WTC11 (cell line): ENCODE measurements at regions not wholly inside any gene's neighbourhood (a gene's known extent, or its start where the extent isn't known, plus 50 kb on each side); places are given as distances from the start of the nearest gene placed in this dataset.

ENCODE experiments used
- ATAC-seq: fragments of 200-7000 bp; cut with Tn5 transposase; 2 replicates; pipeline ENCODE4 v1.10.0; 2021; ENCODE audit warnings: mild to moderate bottlenecking, moderate library complexity
- CTCF ChIA-PET: fragments of 300-600 bp; sonication (Branson Sonifier 250); formaldehyde crosslinking; loops from one replicate; lab custom pipeline; 2021; ENCODE audit warnings: antibody characterized with exemption; lab: Charles Lee
- POLR2A ChIA-PET: fragments of 350-600 bp; sonication (Branson Sonifier 250); formaldehyde crosslinking; loops from one replicate; lab custom pipeline; 2021; ENCODE audit warnings: antibody characterized with exemption; lab: Charles Lee
- DNase-seq: peaks from one replicate; pipeline ENCODE4 v3.0.0; 2021; ENCODE audit warnings: low spot score
- H3K27ac Mint-ChIP-seq: 2 replicates; pipeline ENCODE4 v1.8.0; 2021; ENCODE audit warnings: mixed read lengths
- H3K27me3 Mint-ChIP-seq: 2 replicates; pipeline ENCODE4 v1.8.0; 2021; ENCODE audit warnings: low read depth, mild to moderate bottlenecking, moderate library complexity, mixed read lengths
- H3K36me3 Mint-ChIP-seq: 2 replicates; pipeline ENCODE4 v1.8.0; 2021; ENCODE audit warnings: mixed read lengths
- H3K4me1 Mint-ChIP-seq: 2 replicates; pipeline ENCODE4 v1.8.0; 2022; ENCODE audit warnings: mixed read lengths
- H3K4me3 Mint-ChIP-seq: 2 replicates; pipeline ENCODE4 v1.8.0; 2021; ENCODE audit warnings: mild to moderate bottlenecking, moderate library complexity, mixed read lengths
- H3K9me3 Mint-ChIP-seq: 2 replicates; pipeline ENCODE4 v1.8.0; 2021; ENCODE audit warnings: mixed read lengths
- AFF4 ChIP-seq: sonication (generic); formaldehyde crosslinking; IDR thresholded peaks from 2 replicates; pipeline ENCODE4 v1.8.1; 2023; ENCODE audit warnings: mild to moderate bottlenecking, missing genetic modification reagents, borderline replicate concordance
- ATF1 ChIP-seq: sonication (generic); formaldehyde crosslinking; IDR thresholded peaks from 2 replicates; pipeline ENCODE4 v1.8.1; 2023; ENCODE audit warnings: mild to moderate bottlenecking, moderate library complexity, missing genetic modification reagents
- ATF2 ChIP-seq: sonication (generic); formaldehyde crosslinking; IDR thresholded peaks from 2 replicates; pipeline ENCODE4 v1.8.1; 2022; ENCODE audit warnings: low read depth, missing genetic modification reagents, borderline replicate concordance
- ATF3 ChIP-seq: sonication (generic); formaldehyde crosslinking; conservative IDR thresholded peaks from 2 replicates; pipeline ENCODE4 v1.8.1; 2022; ENCODE audit warnings: mild to moderate bottlenecking, missing genetic modification reagents
- CREB1 ChIP-seq: sonication (generic); formaldehyde crosslinking; IDR thresholded peaks from 2 replicates; pipeline ENCODE4 v1.8.0; 2023; ENCODE audit warnings: mild to moderate bottlenecking, missing genetic modification reagents
- E2F1 ChIP-seq: sonication (generic); formaldehyde crosslinking; IDR thresholded peaks from 2 replicates; pipeline ENCODE4 v1.8.0; 2022; ENCODE audit warnings: mild to moderate bottlenecking, missing genetic modification reagents
- EMX1 ChIP-seq: fragments of 250-450 bp; sonication (Bioruptor Pico); IDR thresholded peaks from 2 replicates; pipeline ENCODE4 v1.8.0; 2021; ENCODE audit warnings: mild to moderate bottlenecking
- FOXP1 ChIP-seq: sonication (generic); formaldehyde crosslinking; IDR thresholded peaks from 2 replicates; pipeline ENCODE4 v1.8.0; 2022; ENCODE audit warnings: missing genetic modification reagents, mild to moderate bottlenecking, moderate library complexity, borderline replicate concordance
- HMGA2 ChIP-seq: fragments of 250-450 bp; sonication (Bioruptor Pico); IDR thresholded peaks from 2 replicates; pipeline ENCODE4 v1.4.0; 2021; ENCODE audit warnings: mild to moderate bottlenecking, moderate library complexity
- HMGXB4 ChIP-seq: sonication (generic); formaldehyde crosslinking; IDR thresholded peaks from 2 replicates; pipeline ENCODE4 v1.8.1; 2023; ENCODE audit warnings: mild to moderate bottlenecking, moderate library complexity, missing genetic modification reagents
- KAT7 ChIP-seq: sonication (generic); formaldehyde crosslinking; IDR thresholded peaks from 2 replicates; pipeline ENCODE4 v1.8.1; 2023; ENCODE audit warnings: missing genetic modification reagents, mild to moderate bottlenecking, borderline replicate concordance
- MYBL2 ChIP-seq: sonication (generic); formaldehyde crosslinking; IDR thresholded peaks from 2 replicates; pipeline ENCODE4 v1.8.1; 2023; ENCODE audit warnings: mild to moderate bottlenecking, moderate library complexity, missing genetic modification reagents
- OVOL2 ChIP-seq: fragments of 250-450 bp; sonication (Bioruptor Pico); IDR thresholded peaks from 2 replicates; pipeline ENCODE4 v1.9.0; 2021; ENCODE audit warnings: mild to moderate bottlenecking, borderline replicate concordance
- SOX15 ChIP-seq: fragments of 250-450 bp; sonication (Bioruptor Pico); IDR thresholded peaks from 2 replicates; pipeline ENCODE4 v1.9.0; 2021; ENCODE audit warnings: mild to moderate bottlenecking
- TCF7 ChIP-seq: sonication (generic); formaldehyde crosslinking; IDR thresholded peaks from 2 replicates; pipeline ENCODE4 v1.8.0; 2022; ENCODE audit warnings: mild to moderate bottlenecking, low read depth, missing genetic modification reagents, moderate library complexity
- TP53 ChIP-seq: sonication (generic); formaldehyde crosslinking; IDR thresholded peaks from 2 replicates; pipeline ENCODE4 v1.8.1; 2023; ENCODE audit warnings: mild to moderate bottlenecking, missing genetic modification reagents
- ZNF281 ChIP-seq: sonication (generic); formaldehyde crosslinking; IDR thresholded peaks from 2 replicates; pipeline ENCODE4 v1.8.0; 2023; ENCODE audit warnings: mild to moderate bottlenecking, missing genetic modification reagents
- ZNF416 ChIP-seq: fragments of 250-450 bp; sonication (Bioruptor Pico); IDR thresholded peaks from 2 replicates; pipeline ENCODE4 v1.9.0; 2021; ENCODE audit warnings: mild to moderate bottlenecking, inconsistent platforms
- ZNF512 ChIP-seq: sonication (generic); formaldehyde crosslinking; IDR thresholded peaks from 2 replicates; pipeline ENCODE4 v1.8.1; 2022; ENCODE audit warnings: missing genetic modification reagents, borderline replicate concordance

- TF ChIP-seq EMX1 (CRISPR knock-in tag) (no peak), FOXP1 (CRISPR knock-in tag) (no peak), HMGXB4 (CRISPR knock-in tag) (no peak)
Observed at GRCh38 chr15:54808321-54808720, 388.4 kb downstream of the RSL24D1 start (continued).

- ATAC-seq (no peak), DNase-seq (no peak)
- ChIA-PET POLR2A (no interaction called here), CTCF (no interaction called here)
- no peaks in the 10 kb centered on the region for H3K4me1 Mint-ChIP-seq
- no peak overlapping the region for H3K27ac Mint-ChIP-seq
- TF ChIP-seq ZNF512 (no peak), ATF1 (CRISPR knock-in tag) (no peak), ATF2 (CRISPR knock-in tag) (no peak), TP53 (CRISPR knock-in tag) (no peak), MYBL2 (CRISPR knock-in tag) (no peak), OVOL2 (no peak), TCF7 (CRISPR knock-in tag) (no peak), SOX15 (CRISPR knock-in tag) (no peak), ZNF416 (CRISPR knock-in tag) (no peak), HMGA2 (CRISPR knock-in tag) (no peak), ATF3 (CRISPR knock-in tag) (no peak), CREB1 (CRISPR knock-in tag) (no peak), ZNF281 (CRISPR knock-in tag) (no peak), E2F1 (CRISPR knock-in tag) (no peak), AFF4 (CRISPR knock-in tag) (no peak), KAT7 (CRISPR knock-in tag) (no peak)
- H3K27me3 Mint-ChIP-seq: no peaks in the 10 kb centered on the region
- no peaks in the 10 kb centered on the region for H3K36me3 Mint-ChIP-seq
- no peak overlapping the region for H3K4me3 Mint-ChIP-seq
- no peaks in the 10 kb centered on the region for H3K9me3 Mint-ChIP-seq
Observed at GRCh38 chr15:54803987-54804386, 392.8 kb downstream of the RSL24D1 start.
